ENCODE measurements at regions not wholly inside any gene's neighbourhood (a gene's known extent, or its start where the extent isn't known, plus 50 kb on each side); places are given as distances from the start of the nearest gene placed in this dataset.

DNA sequence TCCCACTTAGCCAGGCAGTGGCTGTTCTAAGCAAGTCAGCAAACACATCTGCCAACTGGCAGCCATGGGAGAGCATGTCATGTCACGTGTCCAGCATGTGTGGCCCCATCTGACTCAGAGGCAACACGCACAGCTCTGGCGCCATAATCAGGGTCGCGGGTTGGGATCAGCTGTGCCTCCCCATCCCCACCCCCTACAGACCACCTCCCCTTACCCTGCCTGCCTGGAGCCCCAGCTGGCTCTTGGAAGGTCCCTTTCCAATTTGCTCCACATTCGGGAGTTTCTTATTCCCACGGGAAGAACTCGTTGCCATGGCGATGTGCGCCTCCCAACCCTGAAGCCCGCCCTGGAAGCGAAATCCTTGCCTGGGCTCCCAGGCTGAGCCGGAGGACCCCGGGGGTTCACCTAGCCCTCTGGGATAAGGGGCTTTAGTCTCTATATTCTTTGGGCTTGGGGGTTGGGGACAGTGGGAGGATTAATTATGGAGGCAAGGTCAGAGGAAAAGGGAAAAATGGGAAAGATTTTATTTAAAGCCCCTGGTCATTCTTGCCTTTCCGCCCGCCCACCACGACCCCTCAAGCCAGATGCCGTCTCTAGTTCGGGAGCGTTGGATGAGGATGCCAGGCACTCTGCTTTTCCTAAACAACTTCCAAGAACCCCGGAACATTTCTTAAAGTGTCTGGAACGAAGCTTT lies 283.7 kb downstream of the ZEB1 start:
- DNase-seq: peak; percentile 4
- in situ Hi-C loops (cut with HindIII; ENCODE audit: low pct_ligation_motif_present, low pct_unique_long_range_greater_than_20kb, low sequenced_read_pairs): no loop called here

DNA sequence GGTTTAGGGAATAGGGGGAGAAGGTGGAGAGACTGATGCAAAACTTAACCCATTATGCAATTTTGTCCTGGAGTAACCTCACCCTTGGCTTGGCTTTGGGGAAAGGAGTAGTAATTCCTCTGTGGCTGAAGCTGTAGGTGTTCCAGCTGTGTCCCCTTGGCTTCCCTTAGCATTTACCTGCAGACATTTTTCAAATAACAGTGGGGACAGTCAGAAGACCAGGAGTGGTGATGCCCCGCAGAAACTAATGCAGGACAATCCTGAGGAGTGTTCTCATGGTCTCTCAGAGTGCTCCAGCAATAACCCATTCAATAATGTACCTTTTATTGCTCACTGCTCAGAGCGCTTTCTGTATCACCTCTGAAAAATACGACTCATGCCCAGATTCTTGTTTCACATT lies 282.1 kb downstream of the ZEB1 start:
- in situ Hi-C loops (cut with HindIII; ENCODE audit: low pct_ligation_motif_present, low pct_unique_long_range_greater_than_20kb, low sequenced_read_pairs): no loop called here
- no peak for DNase-seq

DNA sequence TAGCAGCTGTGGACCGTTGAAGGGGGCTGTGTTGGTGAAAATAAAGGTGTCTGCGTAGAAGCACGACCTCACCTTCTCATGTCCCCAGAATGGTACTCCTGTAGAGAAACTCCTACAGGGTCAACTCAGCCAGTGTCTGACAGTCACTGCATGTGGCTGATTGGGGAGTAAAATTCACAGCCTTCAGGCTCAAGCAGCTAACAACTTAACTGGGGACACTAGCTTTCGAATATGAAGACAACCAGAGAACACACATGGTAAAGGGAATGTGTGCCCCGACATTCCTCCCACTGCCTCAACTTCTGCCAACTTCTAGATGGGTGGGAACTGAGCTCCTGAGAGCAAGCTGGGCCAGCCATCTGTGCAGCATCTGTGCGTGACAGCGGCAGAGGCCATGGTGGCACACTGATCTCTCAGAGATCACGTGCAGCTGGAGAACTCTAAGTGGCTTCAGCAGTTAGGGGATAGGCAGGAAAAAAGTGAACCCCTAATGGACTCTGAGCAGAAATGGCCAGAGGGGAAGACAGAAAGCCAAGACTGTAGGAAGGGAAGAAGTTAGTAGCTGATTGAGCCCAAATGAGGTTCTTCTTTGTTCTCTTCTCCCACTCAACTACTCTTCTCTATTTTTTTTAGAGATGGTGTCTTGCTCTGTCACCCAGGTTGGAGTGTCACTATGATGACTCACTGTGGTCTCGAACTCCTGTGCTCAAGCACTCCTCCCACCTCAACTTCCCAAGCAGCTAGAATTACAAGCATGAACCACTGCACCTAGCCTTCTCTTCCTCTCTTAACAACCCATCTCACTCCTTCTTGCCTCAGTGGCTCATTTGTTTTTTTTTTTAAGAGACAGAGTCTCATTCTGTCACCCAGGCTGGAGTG lies 280.8 kb downstream of the ZEB1 start:
- in situ Hi-C loops (cut with HindIII; ENCODE audit: low pct_ligation_motif_present, low pct_unique_long_range_greater_than_20kb, low sequenced_read_pairs): no loop called here
- no peak for DNase-seq

DNA sequence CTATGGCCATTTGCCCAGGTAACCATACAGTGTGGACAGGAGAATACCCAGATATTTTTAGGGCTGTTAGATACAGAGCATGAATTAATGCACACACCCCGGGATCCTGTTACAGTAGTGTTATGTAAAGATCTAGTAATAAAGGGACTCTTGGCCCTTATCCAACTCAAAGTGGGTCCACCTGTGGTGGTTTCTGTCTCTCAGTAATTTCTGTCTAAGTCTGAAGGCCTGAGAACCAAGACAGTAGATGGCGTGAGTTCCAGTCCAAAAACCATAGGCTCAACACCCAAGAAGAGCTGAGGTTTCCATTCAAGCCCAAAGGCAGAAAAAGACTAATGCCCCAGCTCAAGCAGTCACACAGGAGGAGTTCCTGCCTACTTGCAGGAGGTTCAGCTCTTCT lies 277.7 kb downstream of the ZEB1 start:
- in situ Hi-C loops (cut with HindIII; ENCODE audit: low pct_ligation_motif_present, low pct_unique_long_range_greater_than_20kb, low sequenced_read_pairs): no loop called here
- DNase-seq: no peak

DNA sequence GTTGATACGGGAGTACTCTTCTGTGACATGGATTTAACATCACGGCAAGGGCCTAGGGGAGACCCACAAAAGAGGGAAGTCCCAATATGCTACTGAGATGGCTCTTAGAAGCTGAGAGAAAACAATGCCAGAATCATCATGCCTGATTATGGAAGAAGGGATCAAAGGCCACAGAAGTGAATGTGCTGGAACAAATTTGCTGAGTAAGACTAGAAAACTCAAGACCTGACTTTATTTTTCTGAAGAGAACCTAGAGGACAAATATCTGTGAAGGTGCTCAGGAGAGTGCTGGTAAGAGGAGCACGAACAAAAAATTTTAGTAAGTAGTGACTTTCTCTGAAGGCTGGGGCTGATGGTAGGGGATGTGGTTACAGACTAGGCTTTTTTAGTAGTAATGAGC lies 277.0 kb downstream of the ZEB1 start:
- in situ Hi-C loops (cut with HindIII; ENCODE audit: low pct_ligation_motif_present, low pct_unique_long_range_greater_than_20kb, low sequenced_read_pairs): no loop called here
- no peak for DNase-seq

DNA sequence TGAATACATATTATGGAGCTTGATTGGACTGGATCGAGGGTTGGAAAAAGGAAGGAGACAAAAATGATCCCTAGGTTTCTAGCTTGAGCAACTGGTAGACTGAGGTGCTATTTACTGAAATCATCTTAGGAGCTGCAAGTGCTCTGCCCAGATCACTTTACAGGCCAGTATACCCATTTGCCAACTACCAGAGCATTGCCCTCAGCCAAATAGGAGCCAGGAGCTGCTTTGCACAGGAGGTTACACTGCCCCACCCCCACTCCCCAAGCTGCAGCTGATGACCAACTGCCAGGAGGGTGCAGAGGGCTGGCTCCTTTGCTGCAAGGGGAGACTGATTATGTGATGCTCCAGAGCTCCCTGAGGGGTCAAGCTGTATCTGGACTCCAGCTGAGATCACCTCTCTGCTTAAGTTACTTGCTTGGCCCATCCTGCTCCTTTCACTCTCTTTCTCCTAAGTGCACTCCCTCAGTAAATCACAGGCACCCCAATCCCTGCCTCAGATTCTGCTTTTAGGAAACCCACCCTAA lies 275.4 kb downstream of the ZEB1 start:
- in situ Hi-C loops (cut with HindIII; ENCODE audit: low pct_ligation_motif_present, low pct_unique_long_range_greater_than_20kb, low sequenced_read_pairs): no loop called here
- no peak for DNase-seq

DNA sequence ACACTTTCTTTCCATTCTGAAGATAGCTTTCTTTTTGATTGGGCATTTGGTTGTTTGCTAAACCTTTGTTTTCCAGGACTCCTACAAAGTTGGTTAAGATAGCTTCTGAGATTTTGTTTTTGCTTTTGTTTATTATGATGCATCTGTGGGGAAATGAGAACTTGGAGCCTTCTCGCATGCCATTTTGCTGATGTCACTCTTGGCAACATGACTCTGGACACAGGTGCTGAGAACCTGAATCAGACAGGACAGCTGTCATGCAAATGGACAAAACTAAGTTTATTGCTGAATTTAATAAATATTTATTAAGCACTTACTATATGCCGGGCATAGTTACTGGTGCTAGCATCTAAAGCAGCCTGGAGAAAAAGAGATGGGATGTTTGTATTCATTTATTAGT lies 274.1 kb downstream of the ZEB1 start:
- in situ Hi-C loops (cut with HindIII; ENCODE audit: low pct_ligation_motif_present, low pct_unique_long_range_greater_than_20kb, low sequenced_read_pairs): no loop called here

DNA sequence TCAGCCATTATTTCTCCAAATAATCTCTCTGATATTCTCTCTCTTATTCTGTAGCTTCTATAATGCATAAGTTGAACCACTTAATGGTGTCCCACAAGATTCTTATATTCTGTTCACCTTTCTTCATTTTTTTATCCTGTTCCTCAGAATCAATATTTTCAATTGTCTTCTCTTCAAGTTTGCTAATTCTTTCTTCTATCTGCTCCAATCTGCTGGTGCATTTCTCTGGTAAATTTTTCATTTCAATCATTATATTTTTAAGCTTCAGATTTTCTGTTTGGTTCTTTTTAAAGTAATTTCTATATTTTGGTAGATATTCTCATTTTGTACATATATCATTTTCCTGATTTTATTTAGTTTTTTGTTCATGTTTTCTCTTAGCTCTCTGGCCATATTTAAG lies 272.6 kb downstream of the ZEB1 start:
- in situ Hi-C loops (cut with HindIII; ENCODE audit: low pct_ligation_motif_present, low pct_unique_long_range_greater_than_20kb, low sequenced_read_pairs): no loop called here
- DNase-seq: no peak

More for the DNA sequence above, 274.1 kb downstream of the ZEB1 start:
- DNase-seq: no peak

DNA sequence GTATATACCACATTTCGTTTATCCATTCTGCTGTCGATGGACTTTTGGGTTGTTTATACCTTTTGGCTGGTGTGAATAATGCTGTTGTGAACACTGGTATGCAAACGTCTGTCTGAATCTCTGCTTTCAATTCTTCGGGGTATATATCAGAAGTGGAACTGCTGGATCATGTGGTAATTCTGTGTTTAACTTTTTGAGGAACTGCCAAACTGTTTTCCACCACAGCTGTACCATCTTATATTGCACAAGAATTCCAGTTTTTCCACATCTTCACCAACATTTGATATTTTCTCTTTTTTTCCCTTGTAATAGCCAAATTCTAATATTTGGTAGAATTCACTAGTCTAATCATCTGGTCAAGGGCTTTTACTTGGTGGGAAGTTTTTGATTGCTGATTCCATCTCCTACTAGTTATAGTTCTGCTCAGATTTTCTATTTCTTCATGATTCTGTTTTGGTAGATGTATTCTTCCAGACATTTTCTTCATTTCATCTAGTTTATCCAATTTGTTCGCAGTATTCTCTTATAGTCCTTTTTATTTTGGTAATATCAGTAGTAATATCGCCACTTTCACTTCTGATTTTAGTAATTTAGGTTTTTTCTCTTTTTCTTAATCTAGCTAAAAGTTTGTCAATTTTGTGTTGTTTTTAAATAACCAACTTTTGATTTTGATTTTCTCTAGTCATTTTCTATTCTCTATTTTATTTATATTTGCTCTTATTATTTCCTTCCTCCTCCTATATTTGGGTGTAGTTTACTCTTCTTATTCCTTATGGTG lies 271.2 kb downstream of the ZEB1 start:
- DNase-seq: no peak
- in situ Hi-C loops (cut with HindIII; ENCODE audit: low pct_ligation_motif_present, low pct_unique_long_range_greater_than_20kb, low sequenced_read_pairs): no loop called here

DNA sequence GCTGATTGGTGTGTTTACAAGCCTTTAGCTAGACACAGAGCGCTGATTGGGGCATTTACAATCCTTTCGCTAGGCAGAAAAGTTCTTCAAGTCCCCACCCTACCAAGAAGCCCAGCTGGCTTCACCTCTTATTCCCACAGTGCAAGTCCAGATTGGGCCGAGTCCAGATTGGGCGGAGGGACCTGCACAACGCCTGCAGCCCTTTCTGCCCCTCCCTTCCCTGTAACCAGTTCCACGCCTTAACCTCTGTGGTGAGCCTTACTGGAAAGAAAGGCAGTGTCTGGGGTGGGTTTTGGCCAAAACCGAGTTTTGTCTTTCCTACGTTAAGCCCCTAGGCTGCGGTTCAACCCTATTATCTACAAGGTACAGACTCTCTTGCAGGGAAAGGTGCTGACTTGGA lies 268.7 kb downstream of the ZEB1 start:
- DNase-seq: no peak
- in situ Hi-C loops (cut with HindIII; ENCODE audit: low pct_ligation_motif_present, low pct_unique_long_range_greater_than_20kb, low sequenced_read_pairs): no loop called here

DNA sequence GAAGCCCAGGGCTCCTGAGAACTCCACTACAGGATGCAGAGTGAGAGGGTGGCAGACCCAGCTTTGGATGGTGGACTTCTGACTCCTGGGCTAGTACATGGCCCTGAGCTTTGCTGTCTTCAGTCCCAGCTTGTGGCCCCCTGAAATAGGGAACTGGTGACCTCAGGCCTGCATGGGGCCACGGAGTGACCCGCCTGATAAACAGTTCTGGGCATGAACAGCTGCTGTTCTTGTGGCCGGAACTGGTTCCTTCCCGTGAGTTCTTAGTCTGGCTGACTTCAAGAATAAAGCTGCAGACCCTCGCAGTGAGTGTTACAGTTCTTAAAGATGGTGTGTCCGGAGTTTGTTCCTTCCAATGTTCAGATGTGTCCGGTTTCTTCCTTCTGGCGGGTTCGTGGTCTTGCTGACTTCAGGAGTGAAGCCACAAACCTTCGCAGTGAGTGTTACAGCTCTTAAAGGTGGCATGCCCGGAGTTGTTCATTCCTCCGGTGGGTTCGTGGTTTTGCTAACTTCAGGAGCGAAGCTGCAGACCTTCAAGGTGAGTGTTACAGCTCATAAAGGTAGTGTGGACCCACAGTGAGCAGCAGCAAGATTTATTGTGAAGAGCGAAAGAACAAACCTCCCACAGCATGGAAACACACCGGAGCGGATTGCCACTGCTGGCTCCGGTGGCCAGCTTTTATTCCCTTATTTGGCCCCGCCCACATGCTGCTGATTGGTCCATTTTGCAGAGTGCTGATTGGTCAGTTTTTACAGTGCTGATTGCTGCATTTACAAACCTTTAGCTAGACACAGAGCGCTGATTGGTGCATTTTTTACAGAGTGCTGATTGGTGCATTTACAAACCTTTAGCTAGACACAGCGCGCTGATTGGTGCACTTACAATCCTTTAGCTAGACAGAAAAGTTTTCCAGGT lies 268.0 kb downstream of the ZEB1 start:
- no peak for DNase-seq
- in situ Hi-C loops (cut with HindIII; ENCODE audit: low pct_ligation_motif_present, low pct_unique_long_range_greater_than_20kb, low sequenced_read_pairs): no loop called here

DNA sequence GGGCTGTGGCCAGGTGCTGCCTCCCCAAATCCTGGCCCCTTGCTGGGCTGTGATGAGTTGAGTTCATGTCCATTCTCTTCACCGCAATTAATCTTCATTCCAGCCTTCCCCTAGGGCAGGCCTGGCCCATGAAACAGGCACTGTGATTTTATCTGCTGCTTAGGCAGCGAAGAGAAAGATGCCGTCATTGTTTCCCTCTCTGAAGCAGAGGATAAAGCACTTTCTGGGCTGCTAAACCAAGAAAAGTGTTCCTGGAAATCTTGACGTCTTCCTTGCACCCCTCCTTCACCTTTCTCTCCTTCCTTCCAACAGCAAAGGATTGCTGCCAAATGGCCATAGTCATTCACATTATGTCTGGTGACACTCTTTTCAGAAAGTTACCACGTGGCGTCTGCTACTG lies 265.9 kb downstream of the ZEB1 start:
- DNase-seq: no peak
- in situ Hi-C loops (cut with HindIII; ENCODE audit: low pct_ligation_motif_present, low pct_unique_long_range_greater_than_20kb, low sequenced_read_pairs): no loop called here

DNA sequence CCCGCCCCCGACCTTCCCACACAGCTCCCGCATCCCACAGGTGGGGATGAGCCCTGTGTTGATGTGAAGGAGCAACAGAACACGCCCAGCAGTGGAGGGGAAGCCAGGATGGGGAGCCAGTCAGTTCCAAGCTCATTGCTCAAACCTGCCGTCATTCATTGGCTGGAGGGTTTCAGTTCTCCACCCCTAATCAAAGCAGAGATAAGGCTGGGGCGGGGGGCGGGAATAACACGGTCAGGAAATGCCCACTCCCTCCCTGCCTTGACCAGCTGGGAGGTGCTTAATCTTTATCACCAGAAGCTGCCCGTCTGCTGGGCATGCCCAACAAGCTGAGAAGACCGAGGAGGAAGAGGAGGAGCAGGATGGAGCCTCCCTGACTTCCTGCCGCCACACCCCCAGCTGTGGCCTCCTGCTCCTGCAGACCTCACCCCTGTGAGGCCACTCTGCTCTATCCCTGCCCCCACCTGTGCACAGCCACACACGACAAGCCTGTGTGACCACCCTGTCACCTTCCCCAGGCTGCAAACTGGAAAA lies 265.1 kb downstream of the ZEB1 start:
- in situ Hi-C loops (cut with HindIII; ENCODE audit: low pct_ligation_motif_present, low pct_unique_long_range_greater_than_20kb, low sequenced_read_pairs): no loop called here

DNA sequence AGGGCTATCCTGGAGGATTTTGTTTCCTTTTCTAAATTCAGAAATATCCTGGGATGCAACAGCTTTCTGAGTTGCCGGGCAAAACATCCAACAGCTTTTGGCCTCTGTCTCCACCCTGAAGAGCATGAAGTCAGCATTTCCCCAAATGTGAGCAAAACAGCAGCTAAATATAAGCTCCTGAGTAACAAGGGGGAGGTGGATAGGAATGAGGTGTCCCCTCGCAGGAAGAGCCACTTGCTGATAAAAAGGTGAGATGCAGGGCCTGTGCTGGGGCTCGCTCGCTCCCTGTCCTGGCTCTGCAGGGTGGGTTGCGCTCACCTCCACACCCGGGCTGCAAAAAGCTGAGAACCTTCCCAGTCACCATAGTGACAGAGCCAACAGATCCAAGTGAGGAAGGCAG lies 264.3 kb downstream of the ZEB1 start:
- DNase-seq: no peak
- in situ Hi-C loops (cut with HindIII; ENCODE audit: low pct_ligation_motif_present, low pct_unique_long_range_greater_than_20kb, low sequenced_read_pairs): no loop called here

More for the DNA sequence above, 265.1 kb downstream of the ZEB1 start:
- DNase-seq: no peak

DNA sequence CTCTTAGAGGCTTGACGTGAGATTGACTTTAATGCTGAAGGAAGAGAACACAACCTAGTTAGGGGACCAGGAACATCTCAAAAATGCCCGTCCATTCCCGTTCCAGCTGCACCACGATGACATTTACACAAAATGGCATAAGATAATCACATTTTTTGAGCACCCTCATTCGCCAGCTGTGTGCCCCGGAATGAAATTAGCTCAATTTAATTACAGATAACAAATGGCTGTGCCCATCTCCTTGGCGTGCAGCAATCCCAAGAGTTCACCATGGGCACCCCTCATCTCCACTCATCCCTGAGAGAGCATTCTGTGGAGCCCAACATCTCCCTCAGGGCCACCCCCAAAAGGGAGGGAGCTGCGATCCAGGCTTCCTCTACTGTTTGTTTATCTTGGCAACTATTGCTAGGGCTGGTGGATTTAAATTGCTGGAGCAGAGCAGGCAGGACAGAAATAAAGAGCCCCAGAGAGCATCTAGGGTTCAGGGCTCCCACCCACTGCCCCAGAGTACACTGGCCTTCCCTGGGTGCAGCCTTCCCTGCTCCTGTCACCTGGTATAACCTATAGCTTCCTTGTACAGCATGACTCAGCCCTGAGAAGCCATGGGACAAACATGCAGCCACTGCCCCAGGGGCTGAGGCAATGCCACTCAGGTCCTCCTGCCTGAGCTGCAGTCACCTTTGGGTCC lies 263.5 kb downstream of the ZEB1 start:
- DNase-seq: no peak
- in situ Hi-C loops (cut with HindIII; ENCODE audit: low pct_ligation_motif_present, low pct_unique_long_range_greater_than_20kb, low sequenced_read_pairs): no loop called here

DNA sequence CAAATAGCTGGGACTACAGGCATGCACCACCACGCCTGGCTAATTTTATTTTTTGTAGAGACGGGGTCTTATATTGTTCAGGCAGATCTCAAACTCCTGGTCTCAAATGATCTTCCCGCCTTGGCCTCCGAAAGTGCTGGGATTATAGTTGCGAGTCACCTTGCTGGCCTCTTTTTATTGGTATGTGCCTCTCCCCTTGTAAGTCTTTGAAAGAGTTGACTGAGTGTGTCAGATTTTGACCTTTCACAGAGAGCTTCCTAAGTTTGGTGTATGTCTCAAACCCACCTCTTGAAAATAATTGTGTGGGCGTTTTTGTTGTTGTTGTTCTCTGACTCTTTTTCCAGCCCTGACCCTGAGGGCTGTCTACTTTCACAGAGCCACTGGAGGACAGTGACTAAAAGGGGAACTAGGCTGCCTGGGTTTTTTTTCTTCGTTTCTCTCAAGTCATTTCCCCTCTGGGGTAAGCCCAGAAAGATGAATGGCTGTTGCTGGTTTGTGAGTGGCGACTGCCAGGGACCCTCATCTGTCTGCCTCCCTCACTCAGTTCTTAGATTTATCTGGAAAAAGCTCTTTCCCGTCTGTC lies 262.8 kb downstream of the ZEB1 start:
- DNase-seq: no peak
- in situ Hi-C loops (cut with HindIII; ENCODE audit: low pct_ligation_motif_present, low pct_unique_long_range_greater_than_20kb, low sequenced_read_pairs): no loop called here

DNA sequence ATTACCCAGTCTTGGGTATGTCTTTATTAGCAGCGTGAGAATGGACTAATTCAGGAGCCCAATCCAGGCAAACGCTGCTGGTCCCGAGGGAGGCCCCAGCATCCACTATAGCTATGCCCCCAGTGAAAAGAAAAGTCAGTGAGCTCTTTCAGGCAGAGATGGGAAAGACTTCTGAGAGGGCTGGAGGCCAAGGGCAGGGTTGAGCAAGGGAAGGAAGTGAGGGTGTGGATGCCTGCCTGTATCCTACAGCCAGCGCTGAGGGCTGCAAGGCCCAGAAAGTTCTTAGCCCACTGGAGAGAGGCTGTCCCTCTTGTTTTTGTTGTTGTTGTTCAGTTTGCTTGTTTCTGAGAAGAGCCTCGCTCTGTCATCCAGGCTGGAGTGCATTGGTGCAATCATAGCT lies 261.6 kb downstream of the ZEB1 start:
- DNase-seq: no peak
- in situ Hi-C loops (cut with HindIII; ENCODE audit: low pct_ligation_motif_present, low pct_unique_long_range_greater_than_20kb, low sequenced_read_pairs): no loop called here

All from ACHN (cell line).